GM20000 (cell line): ENCODE measurements at regions not wholly inside any gene's neighbourhood (a gene's known extent, or its start where the extent isn't known, plus 50 kb on each side); places are given as distances from the start of the nearest gene placed in this dataset.

Experiments
- DNase-seq: peaks from one replicate; pipeline ENCODE4 v3.0.0; 2012; ENCODE audit warnings: low spot score
- TF ChIP-seq, protein P1 (sequence below): IDR thresholded peaks from 2 replicates; pipeline ENCODE4 v1.5.1; 2012; ENCODE audit warnings: mild to moderate bottlenecking, control low read depth; ENCODE audit errors: extremely low read depth, missing control alignments

DNA sequence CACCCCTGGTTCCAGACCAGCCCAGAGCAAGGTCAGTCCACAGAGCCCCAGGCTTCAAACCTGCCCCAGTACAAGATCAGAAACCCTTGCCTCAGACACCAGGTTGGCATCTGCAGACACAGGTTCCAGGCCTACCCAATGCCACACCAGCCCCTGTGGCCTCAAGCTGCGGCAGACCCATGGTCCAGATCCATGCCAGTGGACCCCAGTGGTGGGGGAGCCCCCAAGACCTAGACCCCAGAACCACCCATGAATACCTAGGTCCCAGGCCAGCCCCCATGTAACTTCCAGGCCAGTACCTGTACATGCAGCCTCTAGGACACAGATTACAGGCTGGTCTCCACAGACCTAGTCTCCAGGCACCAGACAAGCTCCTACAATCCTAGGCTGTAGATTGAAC is 1019.3 kb downstream of the JRKL start:
- TF ChIP-seq, protein P1, sequence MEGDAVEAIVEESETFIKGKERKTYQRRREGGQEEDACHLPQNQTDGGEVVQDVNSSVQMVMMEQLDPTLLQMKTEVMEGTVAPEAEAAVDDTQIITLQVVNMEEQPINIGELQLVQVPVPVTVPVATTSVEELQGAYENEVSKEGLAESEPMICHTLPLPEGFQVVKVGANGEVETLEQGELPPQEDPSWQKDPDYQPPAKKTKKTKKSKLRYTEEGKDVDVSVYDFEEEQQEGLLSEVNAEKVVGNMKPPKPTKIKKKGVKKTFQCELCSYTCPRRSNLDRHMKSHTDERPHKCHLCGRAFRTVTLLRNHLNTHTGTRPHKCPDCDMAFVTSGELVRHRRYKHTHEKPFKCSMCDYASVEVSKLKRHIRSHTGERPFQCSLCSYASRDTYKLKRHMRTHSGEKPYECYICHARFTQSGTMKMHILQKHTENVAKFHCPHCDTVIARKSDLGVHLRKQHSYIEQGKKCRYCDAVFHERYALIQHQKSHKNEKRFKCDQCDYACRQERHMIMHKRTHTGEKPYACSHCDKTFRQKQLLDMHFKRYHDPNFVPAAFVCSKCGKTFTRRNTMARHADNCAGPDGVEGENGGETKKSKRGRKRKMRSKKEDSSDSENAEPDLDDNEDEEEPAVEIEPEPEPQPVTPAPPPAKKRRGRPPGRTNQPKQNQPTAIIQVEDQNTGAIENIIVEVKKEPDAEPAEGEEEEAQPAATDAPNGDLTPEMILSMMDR = no peak
- DNase-seq = no peak

DNA sequence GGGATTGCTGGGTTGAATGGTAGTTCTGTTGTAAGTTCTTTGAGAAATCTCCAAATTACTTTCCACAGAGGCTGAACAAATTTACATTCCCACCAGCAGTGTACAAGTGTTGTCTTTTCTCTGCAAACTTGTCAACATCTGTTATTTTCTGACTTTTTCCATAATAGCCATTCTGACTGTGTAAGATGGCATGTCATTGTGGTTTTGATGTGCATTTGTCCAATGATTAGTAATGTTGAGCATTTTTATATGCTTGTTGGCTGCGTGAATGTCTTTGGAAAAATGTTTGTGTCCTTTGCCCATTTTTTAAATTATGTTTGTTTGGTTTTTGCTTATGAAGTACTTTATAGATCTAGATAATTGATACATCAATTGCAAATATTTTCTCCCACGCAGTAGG is 1025.0 kb downstream of the JRKL start:
- no peak for DNase-seq
- TF ChIP-seq, protein P1 = no peak

DNA sequence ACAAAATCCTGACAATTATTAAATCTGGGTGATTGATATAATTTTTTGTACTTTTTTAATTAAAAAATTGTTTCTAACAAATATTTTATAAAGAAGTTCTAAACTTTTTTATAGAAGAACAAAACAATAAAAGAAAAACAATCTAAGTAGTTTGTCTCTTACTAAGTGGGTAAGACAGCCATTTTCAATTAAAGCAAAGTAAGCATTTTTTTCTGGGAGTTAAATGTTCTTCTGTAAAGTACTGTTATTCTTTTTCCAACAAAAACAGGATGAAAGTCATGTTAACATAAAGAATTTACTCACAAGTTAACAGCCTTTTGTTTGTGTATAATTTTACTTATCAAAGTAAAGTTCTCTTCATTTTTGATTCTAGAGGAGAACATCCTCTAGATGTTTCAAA is 1029.9 kb downstream of the JRKL start:
- TF ChIP-seq, protein P1 = no peak

DNA sequence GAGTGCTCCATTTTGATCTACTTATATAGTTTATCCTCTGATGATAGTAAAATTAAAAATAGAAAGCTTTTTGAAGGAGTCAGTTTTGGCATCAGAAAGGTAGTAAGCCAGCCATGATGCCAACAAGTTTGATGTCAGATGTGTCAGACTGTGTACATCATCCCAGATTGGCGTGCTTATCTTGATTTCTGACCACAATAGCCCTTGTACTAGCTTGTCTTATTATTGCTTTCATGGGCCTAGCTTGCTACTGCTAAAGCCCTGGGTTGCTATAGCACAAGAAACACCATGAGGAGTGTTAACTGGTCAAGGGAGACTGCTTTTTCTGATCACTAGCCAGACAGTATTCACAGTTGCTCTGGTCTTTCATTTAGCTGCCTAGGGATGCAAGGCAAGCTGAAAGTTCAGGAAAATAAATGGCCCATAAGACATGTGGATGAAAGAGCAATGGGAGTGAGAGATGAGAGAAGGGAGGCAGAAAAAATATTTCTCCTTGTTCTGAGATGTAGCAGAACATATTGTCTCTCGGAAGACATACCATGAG is 1038.5 kb downstream of the JRKL start:
- DNase-seq = no peak
- TF ChIP-seq, protein P1 = no peak

More for the DNA sequence above, 1029.9 kb downstream of the JRKL start:
- no peak for DNase-seq

DNA sequence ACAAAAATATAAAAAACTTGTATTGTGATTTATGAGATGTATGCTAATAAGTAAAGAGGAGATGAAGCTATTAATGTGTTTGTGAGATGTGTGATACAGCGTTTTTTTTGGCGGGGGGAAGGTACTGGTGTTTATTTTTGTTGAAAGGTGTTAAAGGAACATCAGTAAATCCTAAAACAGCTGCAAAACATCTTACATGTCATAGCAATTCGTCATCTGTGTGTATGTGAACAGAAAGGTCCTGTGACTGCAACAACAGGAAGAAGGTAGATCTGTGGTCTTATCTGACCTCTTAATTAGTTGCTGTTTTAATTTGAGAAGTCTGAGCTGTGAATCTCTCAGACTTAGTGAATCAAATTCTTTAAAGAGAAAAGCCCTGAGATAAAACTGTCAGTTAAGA is 1041.1 kb downstream of the JRKL start:
- TF ChIP-seq, protein P1 = no peak
- no peak for DNase-seq

DNA sequence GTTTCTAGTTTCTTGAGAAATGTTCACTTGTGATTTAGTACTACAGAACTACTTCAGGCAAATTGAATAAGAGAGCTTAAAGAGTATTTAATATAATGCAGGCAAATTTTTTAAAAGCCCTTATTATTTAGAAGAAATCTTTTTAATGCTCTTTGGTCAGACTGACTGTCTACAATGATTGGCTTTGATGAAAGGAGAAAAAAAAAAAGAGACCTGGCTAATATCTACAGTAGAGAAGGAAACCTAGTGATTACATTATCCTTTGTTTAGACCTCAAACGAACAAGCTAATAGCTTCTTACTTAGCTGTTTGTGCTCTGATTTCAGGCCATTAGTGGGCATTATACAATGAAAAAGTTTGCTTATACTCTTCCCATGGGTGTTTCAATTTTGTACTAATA is 1043.1 kb downstream of the JRKL start:
- no peak for DNase-seq
- TF ChIP-seq, protein P1 = no peak

DNA sequence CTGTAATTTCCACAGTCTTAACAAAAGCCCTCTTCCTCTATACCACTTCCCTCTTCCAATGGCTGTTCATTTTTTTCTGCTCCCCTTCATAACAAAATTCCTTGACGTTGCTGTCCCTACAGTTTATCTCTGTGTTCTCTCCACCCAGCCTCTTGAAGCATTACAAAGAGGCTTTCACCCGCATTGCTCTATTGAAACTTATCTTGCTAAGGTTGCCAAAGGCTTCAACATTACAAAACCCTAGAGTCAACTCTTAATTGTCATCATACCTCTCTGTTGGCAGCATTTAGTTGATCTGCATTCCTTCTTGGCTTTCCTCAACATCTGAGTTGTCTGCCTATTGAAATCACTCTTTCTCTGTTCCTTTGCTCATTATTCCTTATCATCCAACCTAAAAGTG is 1055.7 kb downstream of the JRKL start:
- TF ChIP-seq, protein P1 = no peak
- DNase-seq = no peak
